Lower leg skin (tissue), 4 donors: ENCODE measurements at regions not wholly inside any gene's neighbourhood (a gene's known extent, or its start where the extent isn't known, plus 50 kb on each side); places are given as distances from the start of the nearest gene placed in this dataset.

Experiments used
- DNase-seq, 2 donors: peaks; one replicate each; pipeline ENCODE4 v3.0.0-alpha.2; 2019; ENCODE audit warnings: low spot score in 2 of 2
- H3K4me3 ChIP-seq: fragments of 200-600 bp; sonication (generic); 2 replicates; pipeline ENCODE4 v1.5.1; 2017; ENCODE audit warnings: mild to moderate bottlenecking, low read depth; ENCODE audit not compliant: poor library complexity, severe bottlenecking
- POLR2A ChIP-seq, 2 donors: fragments of 450-650 bp; IDR thresholded peaks; one replicate each; pipeline ENCODE4 v1.6.1; 2016 to 2017; ENCODE audit warnings: antibody characterized with exemption in 2 of 2, mild to moderate bottlenecking in 1 of 2, moderate library complexity in 1 of 2
- WGBS, 2 donors: methylation state at CpG; one replicate each; pipeline ENCODE4 v1.1.5; 2018; 5-methylcytosine and 5-hydroxymethylcytosine counted together
- intact Hi-C: fragments of 100-400 bp; cut with DNase I; formaldehyde crosslinking; loops from one replicate; pipeline ENCODE4 v1.15.0; 2023; ENCODE audit warnings: low total_unique reads
- TF ChIP-seq, protein P1 (sequence below), 3 donors: fragments of 450-650 bp; IDR thresholded peaks; one replicate each; pipeline ENCODE4 v1.5.1; 2016; ENCODE audit warnings: antibody characterized with exemption in 3 of 3, mild to moderate bottlenecking in 3 of 3, moderate library complexity in 2 of 3

DNA sequence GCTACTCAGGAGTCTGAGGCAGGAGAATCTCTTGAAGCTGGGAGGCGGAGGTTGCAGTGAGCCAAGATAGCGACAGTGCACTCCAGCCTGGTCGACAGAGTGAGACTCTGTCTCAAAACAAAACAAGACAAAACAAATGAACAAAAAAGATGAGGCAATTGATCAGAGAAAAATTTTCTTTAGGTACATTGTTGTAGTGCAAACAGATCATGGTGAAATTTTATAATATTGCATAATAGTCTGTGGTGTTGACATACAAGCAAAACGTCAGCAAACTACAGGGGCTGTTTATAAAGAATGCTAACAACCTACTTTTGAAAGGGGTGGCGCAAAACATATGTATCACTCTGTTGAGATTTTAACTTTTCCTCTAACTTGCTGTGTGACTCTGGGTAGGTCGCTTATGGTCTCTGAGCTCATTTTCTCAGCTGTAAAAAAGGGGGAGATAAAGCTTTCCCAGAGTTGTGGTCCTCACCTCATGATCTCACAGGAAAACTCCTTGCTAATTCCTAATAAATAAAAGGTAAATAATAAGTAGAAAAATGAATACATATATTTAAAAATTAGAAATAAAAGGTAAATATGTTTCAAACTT lies 64.8 kb upstream of the NUP160 start:
- no peak overlapping the region for H3K4me3 ChIP-seq
- WGBS, 2 donors, result 51 to 65% methylated on average over 6 of the region's 6 CpGs
- TF ChIP-seq, protein P1, sequence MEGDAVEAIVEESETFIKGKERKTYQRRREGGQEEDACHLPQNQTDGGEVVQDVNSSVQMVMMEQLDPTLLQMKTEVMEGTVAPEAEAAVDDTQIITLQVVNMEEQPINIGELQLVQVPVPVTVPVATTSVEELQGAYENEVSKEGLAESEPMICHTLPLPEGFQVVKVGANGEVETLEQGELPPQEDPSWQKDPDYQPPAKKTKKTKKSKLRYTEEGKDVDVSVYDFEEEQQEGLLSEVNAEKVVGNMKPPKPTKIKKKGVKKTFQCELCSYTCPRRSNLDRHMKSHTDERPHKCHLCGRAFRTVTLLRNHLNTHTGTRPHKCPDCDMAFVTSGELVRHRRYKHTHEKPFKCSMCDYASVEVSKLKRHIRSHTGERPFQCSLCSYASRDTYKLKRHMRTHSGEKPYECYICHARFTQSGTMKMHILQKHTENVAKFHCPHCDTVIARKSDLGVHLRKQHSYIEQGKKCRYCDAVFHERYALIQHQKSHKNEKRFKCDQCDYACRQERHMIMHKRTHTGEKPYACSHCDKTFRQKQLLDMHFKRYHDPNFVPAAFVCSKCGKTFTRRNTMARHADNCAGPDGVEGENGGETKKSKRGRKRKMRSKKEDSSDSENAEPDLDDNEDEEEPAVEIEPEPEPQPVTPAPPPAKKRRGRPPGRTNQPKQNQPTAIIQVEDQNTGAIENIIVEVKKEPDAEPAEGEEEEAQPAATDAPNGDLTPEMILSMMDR (IDR thresholded peaks at IDR 0.05), result no peak
- TF ChIP-seq POLR2A (IDR thresholded peaks at IDR 0.05), result no peak
- no peak for DNase-seq
- intact Hi-C loops, result no loop called here

DNA sequence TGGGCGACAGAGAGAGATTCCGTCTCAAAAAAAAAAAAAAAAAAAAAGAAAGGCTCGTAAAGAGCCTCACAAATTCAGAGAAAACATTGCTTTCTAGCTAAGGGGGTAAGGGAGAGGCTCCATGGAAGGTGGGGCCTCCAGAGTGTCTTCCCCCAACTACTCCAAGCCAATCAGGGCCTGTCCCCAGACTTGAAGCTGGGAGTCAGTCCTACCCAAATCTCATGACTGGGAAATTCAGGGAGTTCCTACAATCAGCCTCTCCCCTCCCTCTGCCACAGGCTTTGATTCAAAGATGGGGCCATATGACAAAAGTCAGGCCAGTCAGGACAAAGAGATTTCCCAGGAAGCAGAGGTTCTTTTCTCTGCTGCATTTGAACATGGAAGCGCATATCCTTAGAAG lies 63.0 kb upstream of the NUP160 start:
- intact Hi-C loops, result no loop called here
- no peak for DNase-seq
- WGBS, 2 donors, result 95 to 96% methylated on average over 4 of the region's 4 CpGs
- TF ChIP-seq, protein P1 (IDR thresholded peaks at IDR 0.05), result no peak
- TF ChIP-seq POLR2A (IDR thresholded peaks at IDR 0.05), result no peak
- H3K4me3 ChIP-seq, result no peak overlapping the region

DNA sequence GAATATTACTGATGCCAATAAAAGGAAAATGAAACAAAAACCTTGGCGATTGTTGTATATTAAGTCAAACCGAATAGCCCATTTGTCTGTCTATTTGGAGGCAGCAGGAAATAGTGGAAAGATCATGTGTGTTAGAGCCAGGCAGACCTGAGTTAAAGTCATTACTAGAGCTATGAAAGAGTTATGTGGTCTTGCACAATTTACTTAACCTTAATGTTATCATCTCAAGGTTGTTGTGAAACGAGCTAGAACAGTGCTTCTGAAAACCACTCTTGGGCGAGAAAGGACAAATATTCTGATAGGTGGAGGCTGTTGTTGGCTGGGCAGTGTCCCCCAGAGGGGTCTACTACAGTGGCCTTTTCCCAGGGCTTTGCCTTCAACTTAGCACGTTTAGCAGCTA lies 60.0 kb upstream of the NUP160 start:
- 59 to 69% methylated on average over 5 of the region's 5 CpGs for WGBS, 2 donors

DNA sequence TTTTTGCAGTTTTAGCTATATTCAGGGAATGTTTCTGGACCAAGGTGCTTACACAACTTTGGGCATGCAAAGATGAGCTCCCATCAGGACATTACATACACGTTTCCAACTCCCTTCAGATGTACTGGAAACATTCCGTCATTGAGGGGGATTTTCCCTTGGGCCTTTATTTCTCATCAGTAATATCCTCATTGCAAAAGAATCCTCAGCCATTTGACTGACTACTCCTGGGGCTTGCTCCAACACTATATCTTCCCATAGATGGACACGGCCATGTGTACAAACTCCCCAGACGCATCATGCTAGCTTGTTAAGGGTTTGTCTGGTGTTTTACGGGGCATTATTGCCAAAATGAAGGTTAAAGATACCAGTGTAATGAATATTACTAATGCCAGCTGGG lies 59.3 kb upstream of the NUP160 start:
- no peak for TF ChIP-seq POLR2A (IDR thresholded peaks at IDR 0.05)
- TF ChIP-seq, protein P1 (IDR thresholded peaks at IDR 0.05), result no peak
- DNase-seq, result no peak
- no peak overlapping the region for H3K4me3 ChIP-seq
- WGBS, 2 donors, result 68 to 85% methylated on average over 5 of the region's 5 CpGs
- intact Hi-C loops, result no loop called here

More for the DNA sequence above, 60.0 kb upstream of the NUP160 start:
- no peak for DNase-seq
- TF ChIP-seq POLR2A (IDR thresholded peaks at IDR 0.05), result no peak
- TF ChIP-seq, protein P1 (IDR thresholded peaks at IDR 0.05), result no peak
- no peak overlapping the region for H3K4me3 ChIP-seq
- intact Hi-C loops, result no loop called here

DNA sequence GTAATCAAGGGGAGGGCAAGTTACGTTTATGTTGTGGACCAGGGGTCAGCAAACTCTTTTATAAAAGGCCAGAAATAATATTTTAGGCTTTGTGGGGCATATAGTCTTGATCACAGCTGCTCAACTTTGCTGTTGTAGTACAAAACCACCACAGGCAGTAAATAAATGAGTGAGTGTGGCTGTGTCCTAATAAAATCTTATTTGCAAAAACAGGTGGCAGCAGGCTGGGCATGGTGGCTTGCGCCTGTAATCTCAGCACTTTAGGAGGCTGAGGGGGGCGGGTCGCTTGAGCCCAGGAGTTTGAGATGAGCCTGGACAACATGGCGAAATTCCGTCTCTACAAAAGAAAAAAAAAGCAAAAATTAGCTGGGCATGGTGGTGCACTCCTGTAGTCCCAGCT lies 57.9 kb upstream of the NUP160 start:
- no peak overlapping the region for H3K4me3 ChIP-seq
- intact Hi-C loops, result no loop called here
- no peak for DNase-seq
- TF ChIP-seq, protein P1 (IDR thresholded peaks at IDR 0.05), result no peak
- no peak for TF ChIP-seq POLR2A (IDR thresholded peaks at IDR 0.05)
- WGBS, 2 donors, result 91 to 93% methylated on average over 6 of the region's 6 CpGs
